HG02981 (cell line): ENCODE measurements at regions not wholly inside any gene's neighbourhood (a gene's known extent, or its start where the extent isn't known, plus 50 kb on each side); places are given as distances from the start of the nearest gene placed in this dataset.

Source experiments
- ATAC-seq: cut with Tn5 transposase; IDR thresholded peaks from one replicate; pipeline ENCODE4 v1.9.1; 2021; ENCODE audit warnings: mild to moderate bottlenecking, moderate library complexity; ENCODE audit not compliant: unreplicated experiment

DNA sequence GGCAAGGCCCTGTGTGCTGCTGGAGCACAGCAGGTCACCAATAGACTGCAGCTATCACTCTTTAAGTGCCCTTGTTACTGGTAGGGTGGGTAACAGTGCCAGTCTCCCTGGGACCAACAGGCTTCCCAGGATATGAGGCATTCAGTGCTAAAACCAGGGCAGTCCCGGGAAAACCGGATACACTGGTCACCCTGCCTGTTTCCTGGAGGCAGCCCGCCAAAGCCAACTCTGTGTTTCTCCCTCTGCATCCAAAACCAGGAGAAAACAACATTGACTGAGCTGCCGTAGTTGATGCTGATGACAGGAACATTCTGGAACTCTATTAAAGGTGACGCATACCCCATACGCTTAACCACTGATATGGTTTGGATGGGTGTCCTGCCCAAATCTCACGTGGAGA is 149.1 kb downstream of the SHANK2 start:
- no peak for ATAC-seq

DNA sequence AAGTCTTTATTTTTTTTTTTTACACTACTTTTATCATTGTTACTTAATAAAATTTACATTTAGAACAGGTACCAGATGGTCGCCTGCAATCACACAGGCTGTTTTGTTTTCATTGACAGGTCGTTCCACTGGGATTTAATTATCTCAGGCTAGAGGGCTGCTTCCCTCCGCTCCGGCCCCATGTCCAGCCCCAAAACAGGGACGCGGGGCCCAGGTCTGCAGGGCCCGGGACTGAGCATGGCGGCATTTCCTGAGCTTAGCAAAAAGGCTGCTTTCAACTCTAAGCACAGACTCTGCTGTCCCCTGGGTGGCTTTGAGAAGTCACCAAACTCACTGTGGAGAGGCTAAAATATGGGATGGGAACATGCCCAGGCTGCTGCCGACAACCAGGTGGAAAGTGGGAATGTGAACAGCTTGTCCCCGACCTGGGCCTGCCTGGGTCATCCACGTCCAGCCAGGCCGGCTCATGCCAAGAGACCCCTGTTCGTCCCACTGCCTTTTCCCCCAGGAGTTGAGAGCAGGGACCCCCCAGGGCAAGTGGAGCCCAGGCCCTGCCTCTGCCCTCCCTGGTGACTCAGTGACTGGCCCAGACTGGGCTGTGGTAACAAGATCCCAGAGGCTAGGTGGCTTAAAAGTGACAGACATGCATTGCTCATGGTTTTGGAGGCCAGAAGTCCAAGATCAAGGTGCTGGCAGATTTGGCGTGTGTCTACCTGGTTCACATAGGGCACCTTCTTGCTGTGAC is 150.0 kb downstream of the SHANK2 start:
- no peak for ATAC-seq

DNA sequence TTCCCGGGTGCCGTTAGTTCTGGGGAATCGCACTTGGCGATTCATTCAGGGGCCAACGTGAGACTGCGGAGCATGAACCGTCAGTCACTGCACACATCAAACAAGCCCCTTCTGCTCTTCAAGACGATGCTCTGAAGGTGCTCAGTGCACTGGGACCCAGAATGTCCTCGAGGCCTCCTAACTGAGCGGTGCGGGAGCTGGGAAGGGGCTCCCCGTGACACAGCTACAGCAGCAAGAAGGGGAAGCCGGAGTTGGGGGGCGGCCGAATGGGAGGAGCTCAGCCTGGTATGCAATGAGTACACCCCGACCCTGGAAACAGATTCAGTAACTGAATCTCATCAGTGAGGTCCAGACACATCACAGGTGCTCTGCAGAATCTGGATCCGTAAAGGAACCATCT is 150.8 kb downstream of the SHANK2 start:
- no peak for ATAC-seq

DNA sequence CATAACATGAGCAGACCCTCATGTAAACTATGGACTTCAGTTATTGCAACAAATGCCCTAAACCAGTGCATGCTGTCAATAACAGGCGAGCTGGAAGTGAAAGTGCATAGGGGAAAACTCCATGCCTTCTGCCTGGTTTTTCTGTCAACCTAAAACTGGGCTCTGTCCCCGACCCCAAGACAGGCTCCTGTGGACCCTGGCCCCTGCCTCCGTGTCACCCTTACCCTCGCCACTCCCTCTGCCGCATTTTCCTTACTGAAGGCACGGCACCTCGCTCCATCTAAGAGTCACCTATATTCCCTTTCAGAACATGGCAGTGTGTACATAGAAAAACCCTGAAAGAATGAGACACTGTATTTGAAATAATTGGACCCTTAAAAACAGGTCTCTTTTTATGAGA is 151.3 kb downstream of the SHANK2 start:
- ATAC-seq: no peak

DNA sequence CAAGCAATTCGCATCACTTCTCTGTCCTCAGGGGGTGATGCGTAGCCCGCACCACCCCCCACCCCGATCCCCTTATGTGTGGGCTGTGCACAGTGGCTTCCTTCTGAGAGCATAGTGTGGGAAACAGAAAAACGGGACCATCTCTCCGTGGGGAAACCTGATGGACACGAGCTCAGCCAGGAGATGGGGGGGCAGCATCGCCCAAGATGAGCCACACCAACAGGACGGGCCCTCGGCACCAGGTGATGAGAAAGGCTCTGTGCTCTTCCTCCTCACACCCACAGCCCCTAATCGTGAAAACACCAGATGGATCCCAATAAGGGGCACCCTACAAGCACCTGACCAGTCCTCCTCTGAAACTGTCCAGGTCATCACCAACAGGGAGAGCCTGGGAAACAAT is 153.6 kb downstream of the SHANK2 start:
- no peak for ATAC-seq

DNA sequence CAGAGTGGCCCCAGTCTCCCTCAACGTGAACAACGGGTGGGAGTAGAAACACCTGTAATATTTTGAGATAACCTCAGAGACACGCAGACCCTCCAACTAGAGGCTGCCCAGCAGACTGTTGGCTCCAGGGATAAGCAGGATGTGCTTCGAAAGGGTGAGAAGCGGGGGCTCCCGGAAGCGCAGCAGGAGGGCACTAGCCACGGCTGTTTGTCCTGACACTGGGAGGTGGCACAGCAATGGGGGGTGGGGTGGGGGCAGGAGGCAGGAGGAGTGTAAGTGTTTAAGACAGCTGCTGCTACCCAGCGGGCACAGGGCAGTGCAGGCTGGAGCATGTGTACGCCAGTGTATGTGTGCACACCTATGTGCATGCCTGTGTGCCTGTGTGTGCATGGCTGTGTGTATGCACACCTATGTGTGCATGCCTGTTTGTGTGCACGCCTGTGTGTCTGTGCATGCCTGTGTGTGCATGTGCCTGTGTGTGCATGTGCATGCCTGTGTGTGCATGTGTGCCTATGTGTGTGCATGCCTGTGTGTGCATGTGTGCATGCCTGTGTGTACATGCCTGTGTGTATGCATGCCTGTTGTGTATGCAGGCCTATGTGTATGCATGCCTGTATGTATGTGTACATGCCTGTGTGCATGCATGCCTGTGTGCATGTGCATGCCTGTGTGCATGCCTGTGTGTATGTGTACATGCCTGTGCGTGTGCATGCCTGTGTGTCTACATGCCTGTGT is 154.7 kb downstream of the SHANK2 start:
- no peak for ATAC-seq

DNA sequence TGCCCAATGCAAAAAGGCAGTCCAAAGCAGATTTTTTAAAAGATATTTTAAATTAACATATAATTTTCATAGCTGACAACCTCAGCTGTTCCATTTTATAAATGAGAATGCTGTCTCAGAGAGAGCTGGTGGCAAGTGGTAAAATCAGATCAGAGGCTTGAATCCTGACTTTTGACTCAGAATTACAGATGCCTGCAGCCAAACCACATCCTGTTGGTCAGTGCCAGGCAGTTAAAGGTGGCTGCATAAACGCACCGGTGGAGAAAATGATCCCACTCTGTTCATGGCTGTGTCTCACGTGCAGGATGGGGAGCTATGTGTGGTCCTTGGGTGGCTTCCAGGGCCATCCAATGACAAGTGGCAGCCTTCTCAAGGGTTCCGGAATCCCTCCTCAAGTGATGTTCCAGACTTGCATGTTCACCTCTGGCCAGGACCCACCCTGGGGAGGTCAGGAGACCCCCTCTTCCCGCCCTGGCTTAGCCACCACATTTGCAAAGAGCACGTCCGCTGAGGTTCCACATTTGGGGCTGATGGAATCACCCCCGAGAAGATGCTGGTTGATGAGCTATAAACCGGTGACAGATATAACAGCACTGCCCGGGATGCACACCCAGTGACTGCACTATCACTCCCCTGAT is 155.5 kb downstream of the SHANK2 start:
- no peak for ATAC-seq

DNA sequence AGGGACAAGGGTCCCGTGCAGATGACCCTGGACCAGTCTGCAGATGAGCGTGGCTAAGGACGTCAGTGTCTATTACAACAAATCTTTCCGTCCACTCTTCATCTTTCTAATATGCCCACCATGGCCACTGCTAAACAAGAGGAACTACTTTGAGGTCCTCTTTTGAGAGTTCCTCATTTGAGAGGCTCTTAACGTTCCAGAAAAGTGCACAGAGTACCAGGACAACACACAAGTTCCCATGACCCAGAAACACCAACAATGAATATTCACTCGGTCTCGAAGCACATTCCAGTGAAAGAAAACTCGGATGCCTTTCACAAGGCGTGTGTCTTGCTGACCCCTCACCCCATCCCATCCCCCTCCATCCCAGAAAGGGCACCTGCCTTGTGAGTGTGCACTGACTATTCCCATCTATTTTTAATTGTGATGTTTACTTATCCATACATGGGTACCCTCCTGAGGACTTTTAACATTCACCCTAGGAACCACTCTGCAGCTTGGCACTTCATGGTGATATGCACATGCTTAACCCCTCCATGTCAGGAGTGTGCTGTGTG is 157.0 kb downstream of the SHANK2 start:
- ATAC-seq: no peak

DNA sequence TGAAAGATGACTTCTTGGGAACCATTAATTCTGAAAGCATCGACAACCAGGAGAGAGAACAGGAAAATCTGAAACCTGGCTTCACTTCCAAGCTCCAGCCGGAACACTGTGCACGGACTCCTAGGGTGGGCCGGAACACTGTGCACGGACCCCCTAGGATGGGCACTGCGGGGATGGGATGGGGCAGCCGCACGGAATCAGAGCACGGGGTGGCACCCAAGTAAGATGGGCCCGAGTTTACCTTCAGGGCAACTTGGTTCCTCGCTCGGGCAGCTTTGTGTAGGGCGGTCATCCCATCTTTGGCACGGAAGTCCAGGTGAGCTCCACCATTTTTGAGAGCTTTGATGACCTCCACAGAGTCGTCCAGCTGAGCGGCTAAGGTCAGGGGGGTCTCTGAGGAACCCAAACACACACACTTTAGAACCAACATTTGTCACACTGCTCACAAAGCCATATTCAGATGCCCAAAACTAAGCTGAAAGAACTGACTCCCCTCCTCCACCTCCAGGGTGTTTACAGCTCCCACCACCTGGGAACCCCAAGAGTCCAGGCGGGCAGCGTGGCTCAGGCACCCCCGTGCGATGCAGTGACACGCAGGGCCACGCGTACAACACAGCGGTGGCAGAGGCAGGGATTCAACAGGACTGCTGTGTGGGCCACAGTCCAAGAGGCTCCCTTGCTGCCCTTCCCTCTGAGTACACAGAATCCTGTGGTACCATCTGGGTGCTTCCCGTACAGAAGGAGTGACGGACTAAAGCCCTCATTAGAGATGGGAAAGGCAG is 157.9 kb downstream of the SHANK2 start:
- no peak for ATAC-seq

DNA sequence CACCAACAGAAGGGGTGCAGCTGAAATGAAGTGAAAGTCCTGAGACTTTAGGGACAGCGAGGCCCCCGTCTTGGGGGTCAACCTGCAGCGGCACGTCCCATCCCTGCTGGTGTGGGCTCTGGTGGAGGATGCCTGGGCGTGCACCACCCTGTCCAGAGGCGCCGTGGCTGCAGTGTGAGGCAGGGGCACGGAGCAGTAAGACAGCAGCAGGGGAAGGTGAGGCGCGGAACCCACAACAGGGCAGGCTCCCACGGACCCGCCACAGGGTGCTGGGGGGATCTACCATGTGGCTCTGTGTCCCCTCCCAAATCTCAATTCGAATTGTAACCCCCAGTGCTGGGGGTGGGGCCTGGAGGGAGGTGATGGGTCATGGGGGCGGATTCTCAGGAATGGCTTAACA is 158.6 kb downstream of the SHANK2 start:
- no peak for ATAC-seq

DNA sequence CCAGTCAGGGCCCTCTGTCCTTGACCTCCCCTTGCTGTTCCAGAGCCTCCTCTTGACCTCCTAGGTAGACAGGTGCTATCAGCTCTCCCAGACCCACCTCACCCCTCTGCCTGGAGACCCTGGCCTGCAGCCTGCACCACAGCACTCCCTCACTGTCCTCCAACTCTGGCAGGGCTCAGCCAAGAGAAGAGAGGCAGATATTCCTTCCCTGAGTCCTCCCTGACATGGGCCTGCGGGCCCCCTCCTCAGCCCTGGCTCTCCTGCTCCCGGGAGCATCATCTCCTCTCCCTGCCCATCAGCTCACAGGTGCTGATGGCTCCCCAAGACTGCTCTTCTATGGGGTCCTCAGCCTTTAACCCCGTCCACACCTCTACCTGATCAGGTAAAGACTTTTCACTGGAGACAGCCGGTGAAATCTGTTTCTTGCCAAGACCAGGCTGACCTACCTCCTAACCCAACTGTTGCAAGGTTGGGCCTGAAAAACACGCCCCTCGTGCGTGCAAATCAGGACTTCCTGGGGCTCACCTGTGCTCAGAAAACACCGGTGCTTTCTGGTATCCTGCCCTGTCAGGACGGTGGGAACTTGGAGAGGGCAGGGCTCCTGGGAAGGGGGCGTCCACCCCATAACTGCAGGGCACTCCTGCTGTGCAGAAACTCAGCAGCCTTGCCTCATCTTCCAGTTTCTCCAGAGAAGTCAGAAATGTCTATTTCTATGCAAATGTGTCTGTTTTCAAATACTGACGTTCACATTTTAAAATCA is 160.7 kb downstream of the SHANK2 start:
- ATAC-seq: no peak

DNA sequence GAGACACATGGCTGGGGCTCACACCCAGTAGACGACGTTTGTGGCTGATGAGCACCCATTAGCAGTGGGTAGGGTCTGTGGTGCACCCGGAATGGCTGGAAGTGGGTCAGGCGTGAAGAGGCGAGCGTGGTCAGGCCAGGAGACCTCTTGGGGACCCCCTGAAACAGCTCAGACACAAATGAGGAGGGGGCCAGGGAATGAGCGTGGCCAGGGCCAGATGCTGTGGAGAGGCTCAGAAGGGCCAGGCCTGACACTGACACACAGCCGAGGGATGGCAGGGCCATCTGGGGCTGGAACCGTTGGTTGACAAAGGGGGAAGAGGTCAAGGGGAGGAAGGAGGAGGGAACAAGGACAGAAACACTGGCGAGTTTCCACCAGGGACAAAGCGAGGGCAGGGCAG is 162.8 kb downstream of the SHANK2 start:
- no peak for ATAC-seq

DNA sequence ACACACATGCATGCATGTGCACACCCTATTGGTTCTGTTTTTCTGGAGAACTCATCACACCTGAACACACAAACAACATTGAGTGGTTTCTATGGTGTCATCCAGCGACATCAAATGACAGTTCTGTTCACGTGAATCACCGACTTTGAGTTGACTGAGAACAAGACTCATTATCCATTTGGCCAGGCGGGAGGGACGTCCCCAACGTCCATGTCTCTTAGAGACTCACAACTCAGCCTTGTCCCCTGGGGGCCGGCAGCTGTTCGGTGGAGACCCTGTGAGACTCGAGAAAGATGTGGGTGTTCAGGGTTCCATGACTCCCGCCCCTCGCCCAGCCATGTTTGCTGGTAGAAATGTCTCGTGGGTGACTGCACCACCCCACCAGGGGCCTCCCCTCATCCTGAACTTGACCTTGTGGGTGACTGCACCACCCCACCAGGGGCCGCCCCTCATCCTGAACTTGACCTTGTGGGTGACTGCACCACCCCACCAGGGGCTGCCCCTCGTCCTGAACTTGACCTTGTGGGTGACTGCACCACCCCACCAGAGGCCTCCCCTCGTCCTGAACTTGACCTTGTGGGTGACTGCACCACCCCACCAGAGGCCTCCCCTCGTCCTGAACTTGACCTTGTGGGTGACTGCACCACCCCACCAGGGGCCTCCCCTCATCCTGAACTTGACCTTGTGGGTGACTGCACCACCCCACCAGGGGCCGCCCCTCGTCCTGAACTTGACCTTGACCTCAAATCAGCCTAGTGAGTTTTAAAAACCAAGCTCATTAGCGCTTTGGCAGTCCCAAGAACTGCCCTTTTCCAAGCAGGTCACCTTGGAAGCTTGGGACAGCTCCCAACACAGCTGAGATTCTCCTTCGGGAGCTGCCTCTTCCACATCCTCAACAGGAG is 163.8 kb downstream of the SHANK2 start:
- ATAC-seq: peak; percentile 65

DNA sequence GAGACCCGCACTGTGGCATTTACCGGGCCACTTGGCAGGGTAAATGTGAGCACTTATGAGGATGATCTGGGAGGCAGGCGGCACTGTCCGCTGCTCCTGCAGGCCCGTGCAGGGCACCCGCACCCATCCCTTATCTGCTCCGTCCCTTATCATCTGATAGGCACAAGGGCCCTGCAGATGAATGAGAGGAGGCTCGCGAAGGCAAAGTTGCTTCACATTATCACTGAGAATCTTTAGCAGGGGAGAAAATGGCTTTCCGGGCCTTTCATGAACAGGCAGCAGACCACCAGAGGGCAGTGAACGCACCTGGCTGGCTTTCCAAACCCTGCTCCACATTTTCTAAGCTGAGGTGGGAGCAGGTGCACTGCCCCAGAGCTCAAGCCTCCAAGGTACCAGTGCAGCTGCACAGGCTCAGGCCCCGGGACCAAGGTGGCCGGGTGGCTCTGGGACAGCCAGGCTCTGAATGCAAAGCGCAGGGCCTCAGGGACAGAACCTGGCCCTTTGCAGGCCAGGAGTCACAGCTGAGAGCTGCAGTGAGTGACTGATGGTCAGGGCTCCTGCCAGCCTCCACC is 165.6 kb downstream of the SHANK2 start:
- no peak for ATAC-seq

DNA sequence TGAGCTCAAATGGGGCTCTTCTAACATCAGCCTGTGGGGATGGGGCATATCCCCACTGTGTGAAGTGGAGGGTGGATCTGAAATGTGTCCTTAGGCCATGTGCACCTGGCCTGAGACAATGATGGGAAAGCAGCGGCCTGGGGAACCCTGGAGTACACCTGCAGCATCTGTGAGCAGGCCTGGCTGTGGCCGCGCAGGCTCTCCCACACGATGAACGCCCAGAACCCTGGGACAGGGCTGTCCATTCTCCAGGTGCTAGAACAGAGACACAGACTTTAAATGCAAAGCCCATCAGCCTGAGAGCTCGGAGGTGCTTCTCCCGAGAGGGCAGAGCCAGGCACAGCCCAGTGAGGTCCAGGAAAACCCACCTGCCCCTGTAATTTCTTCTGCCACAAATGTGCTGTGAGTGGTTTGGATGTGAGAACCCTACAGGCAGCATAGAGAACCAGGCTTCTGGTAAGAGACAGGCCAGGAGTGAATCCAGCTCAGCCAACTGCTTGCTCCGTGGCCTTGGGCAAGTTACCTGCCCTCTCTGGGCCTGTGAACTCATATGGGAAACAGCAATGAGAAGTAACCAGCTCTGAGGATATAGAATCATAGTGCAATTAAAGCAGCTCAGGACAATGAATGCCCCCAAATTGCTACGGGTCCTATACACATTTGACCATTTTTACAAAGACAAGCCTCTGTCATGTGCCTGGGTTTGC is 167.9 kb downstream of the SHANK2 start:
- ATAC-seq: no peak

DNA sequence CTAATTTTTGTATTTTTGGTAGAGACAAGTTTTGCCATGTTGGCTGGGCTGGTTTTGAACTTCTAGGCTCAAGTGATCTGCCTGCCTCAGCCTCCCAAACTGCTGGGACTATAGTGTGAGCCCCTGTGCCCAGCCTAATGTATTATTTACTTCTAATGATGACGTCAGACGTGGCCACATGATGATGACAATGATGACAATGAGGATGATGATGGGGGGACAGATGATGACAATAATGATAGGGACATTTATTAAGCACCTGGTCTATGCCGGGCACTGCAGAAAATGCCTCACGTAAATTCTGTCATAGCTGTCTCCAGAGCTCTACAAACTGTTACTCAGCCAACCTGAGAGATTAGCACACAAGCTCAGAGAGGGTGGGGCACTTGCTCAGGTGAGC is 169.3 kb downstream of the SHANK2 start:
- no peak for ATAC-seq

DNA sequence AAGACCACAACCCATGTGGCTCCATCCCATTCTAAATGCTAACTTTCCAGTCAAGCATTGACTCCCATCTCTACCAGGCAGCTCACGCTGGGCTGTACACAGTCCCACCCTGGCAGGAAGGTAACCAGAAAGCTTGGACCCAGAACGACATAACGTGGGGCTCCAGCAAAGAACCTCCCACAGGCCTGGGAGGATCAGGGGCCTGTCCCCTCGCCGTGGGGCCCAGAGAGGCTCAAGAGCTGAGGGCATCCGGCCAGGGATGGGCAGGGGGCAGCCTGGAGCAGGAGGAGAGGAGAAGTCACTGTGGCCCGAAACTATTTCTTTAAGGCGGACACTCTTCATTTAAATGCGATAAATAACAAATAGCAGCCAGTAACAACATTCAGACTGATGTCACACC is 169.9 kb downstream of the SHANK2 start:
- ATAC-seq: no peak

DNA sequence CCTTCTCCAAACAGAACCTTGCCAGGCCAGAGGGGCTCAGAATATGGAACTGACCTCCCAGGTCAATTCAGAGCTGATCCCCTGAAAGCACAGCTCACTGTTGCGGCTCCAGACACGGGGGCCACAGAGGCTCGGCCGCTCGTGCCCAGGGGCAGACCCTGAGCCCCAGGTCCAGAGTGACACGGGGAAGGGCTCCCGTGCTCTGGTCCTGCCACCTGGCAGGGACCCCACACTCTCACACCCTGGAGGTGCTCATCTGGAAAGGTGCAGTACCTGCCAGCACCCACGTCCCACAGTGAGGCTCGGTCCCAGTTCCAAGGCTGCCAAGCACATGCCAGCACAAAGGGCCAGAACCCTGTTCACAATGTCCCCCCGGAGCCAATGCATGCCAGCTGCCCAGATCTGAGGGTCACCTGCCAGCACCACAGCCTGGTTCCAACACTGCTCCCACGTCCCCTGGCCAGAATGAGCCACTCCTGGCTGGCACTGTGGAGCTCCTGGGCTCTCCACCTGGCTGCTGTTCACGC is 170.6 kb downstream of the SHANK2 start:
- no peak for ATAC-seq
